Thoracic aorta (tissue), 2 donors: ENCODE measurements at regions not wholly inside any gene's neighbourhood (a gene's known extent, or its start where the extent isn't known, plus 50 kb on each side); places are given as distances from the start of the nearest gene placed in this dataset.

Experiments
- ATAC-seq: fragments of 150-250 bp; one replicate; pipeline ENCODE4 v1.8.0; 2017; ENCODE audit warnings: low read depth; ENCODE audit not compliant: insufficient number of reproducible peaks, low FRiP score
- DNase-seq: peaks from one replicate; pipeline ENCODE4 v3.0.0-alpha.2; 2020; ENCODE audit warnings: low spot score
- H3K27ac ChIP-seq, 2 donors: fragments of 200-600 bp; sonication (generic); 1 replicate in 1 of 2; 2 replicates in 1 of 2; pipeline ENCODE4 v1.5.1; 2016; ENCODE audit warnings: mild to moderate bottlenecking in 2 of 2, moderate library complexity in 2 of 2
- H3K27me3 ChIP-seq: fragments of 200-600 bp; sonication (generic); replicated peaks from 2 replicates; pipeline ENCODE4 v1.6.0; 2016; ENCODE audit warnings: mild to moderate bottlenecking; ENCODE audit not compliant: insufficient read depth
- H3K36me3 ChIP-seq: fragments of 200-600 bp; sonication (generic); one replicate; pipeline ENCODE4 v1.5.1; 2016
- H3K4me1 ChIP-seq, 2 donors: fragments of 200-600 bp; sonication (generic); 1 replicate in 1 of 2; 2 replicates in 1 of 2; pipeline versions ENCODE4 v1.5.1 to v1.6.0; 2016; ENCODE audit warnings: low read depth in 2 of 2, mild to moderate bottlenecking in 1 of 2; ENCODE audit not compliant: control insufficient read depth in 1 of 2
- H3K4me3 ChIP-seq: fragments of 200-600 bp; sonication (generic); 2 replicates; pipeline ENCODE4 v1.5.1; 2016; ENCODE audit warnings: mild to moderate bottlenecking
- H3K9me3 ChIP-seq: fragments of 200-600 bp; sonication (generic); 2 replicates; pipeline ENCODE4 v1.5.1; 2016
- TF ChIP-seq, protein P1 (sequence below): fragments of 200-600 bp; sonication (generic); IDR thresholded peaks from one replicate; pipeline ENCODE4 v1.5.1; 2019; ENCODE audit warnings: antibody characterized with exemption

DNA sequence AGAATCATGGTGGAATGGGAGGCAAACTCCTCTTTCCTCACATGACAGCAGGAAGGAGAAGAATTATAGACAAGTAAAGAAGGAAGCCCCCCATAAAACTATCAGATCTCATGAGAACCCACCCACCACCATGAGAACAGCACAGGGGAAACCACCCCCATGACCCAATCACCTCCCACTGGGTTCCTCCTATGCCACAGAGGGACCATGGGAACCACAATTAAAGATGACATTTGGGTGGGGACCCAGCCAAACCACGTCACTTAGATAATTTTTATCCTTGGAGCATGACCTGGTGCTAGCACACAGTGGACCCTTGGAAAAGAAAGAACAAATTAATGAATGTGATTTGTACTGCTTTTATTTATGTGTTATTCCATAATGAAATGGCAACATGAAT lies 188.6 kb upstream of the NCKAP5 start:
- Histone ChIP-seq H3K4me3 (no peak overlapping the region), H3K4me1 (peaks cover 5 to 17% of the 10 kb centered on the region in 2 donors), H3K27me3 (no peaks in the 10 kb centered on the region), H3K27ac (no peak overlapping the region), H3K9me3 (no peaks in the 10 kb centered on the region), H3K36me3 (no peaks in the 10 kb centered on the region)
- DNase-seq (no peak), ATAC-seq (no peak)
- TF ChIP-seq, protein P1, sequence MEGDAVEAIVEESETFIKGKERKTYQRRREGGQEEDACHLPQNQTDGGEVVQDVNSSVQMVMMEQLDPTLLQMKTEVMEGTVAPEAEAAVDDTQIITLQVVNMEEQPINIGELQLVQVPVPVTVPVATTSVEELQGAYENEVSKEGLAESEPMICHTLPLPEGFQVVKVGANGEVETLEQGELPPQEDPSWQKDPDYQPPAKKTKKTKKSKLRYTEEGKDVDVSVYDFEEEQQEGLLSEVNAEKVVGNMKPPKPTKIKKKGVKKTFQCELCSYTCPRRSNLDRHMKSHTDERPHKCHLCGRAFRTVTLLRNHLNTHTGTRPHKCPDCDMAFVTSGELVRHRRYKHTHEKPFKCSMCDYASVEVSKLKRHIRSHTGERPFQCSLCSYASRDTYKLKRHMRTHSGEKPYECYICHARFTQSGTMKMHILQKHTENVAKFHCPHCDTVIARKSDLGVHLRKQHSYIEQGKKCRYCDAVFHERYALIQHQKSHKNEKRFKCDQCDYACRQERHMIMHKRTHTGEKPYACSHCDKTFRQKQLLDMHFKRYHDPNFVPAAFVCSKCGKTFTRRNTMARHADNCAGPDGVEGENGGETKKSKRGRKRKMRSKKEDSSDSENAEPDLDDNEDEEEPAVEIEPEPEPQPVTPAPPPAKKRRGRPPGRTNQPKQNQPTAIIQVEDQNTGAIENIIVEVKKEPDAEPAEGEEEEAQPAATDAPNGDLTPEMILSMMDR = no peak

DNA sequence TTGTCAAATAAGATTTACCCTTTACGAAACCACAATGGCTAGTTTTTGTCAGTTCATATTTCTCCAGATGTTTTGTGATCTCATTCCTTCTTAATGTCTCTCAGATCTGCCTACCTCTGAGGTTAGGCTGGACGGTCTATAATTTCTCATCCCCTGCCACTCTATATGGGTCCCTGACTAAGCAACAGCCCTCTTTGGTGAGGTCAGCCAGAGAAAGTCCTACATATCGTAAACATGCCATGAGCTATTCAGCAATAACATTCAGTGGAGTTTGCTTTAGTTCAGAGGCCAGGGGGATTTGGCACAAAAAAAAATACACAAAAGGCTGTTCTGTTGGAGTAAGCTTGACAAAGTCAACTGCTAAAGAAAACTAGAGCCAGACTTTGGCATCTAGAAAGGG lies 192.1 kb upstream of the NCKAP5 start:
- Histone ChIP-seq H3K9me3 (no peaks in the 10 kb centered on the region), H3K4me1 (peaks cover under 1 to 12% of the 10 kb centered on the region in 2 donors), H3K27me3 (no peaks in the 10 kb centered on the region), H3K27ac (no peak overlapping the region), H3K36me3 (no peaks in the 10 kb centered on the region), H3K4me3 (no peak overlapping the region)
- TF ChIP-seq, protein P1 = no peak
- ATAC-seq (no peak), DNase-seq (no peak)

DNA sequence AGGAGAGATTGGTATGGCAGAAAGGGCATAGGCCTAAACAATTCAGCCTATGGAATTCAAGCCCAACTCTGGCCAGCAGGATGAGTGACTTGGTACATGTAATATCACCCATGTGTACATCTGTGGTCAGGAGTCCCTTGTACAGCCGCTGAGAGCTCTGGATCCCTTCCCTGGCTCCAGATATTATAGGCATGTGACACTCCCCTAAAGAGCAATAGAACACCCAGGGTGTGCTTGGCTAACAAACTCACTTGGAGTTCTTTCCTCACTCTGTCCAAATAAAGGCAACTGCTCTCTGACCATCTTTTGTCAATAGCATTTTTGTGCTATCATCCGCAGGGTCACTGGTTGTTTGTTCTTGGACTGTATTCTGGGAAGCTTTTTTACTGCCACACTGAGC lies 197.4 kb upstream of the NCKAP5 start:
- DNase-seq (no peak), ATAC-seq (no peak)
- peaks cover 0 to 4% of the 10 kb centered on the region in 2 donors for H3K4me1 ChIP-seq
- H3K27ac ChIP-seq = no peak overlapping the region
- TF ChIP-seq, protein P1 = no peak
- H3K27me3 ChIP-seq = no peaks in the 10 kb centered on the region
- H3K36me3 ChIP-seq = no peaks in the 10 kb centered on the region
- H3K9me3 ChIP-seq = no peaks in the 10 kb centered on the region
- no peak overlapping the region for H3K4me3 ChIP-seq

DNA sequence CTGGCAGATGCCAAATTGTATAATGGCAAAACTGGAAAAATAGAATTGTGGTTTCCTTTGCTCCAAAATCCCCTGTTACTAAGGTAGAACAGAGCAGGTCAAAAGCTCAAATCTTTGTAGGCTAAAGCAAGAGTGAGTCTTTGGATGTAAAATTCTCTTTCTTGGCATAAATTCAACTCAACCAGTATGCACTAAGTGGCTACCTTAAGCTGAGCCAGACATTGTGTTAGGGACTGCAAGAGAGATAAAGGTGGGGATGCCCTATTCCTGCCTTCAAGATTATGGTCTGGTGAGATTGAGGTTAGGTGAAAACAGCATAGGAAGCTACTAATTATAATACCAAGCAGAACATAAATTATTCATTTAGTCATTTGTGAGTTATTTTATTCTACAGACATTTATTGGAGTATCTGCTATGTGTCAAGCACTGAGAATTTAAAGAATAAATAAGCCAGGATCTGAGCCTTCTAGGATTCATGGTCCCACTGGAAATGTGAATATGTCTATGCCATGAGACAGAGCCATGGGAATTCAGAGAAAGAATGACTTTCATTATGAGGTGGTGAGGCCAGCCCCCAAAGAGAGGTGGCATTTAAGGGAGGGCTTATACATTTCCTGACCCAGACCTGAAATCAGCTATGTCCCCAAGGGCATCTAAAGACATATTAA lies 198.0 kb upstream of the NCKAP5 start:
- Histone ChIP-seq H3K9me3 (no peaks in the 10 kb centered on the region), H3K27me3 (no peaks in the 10 kb centered on the region), H3K4me1 (peaks cover 0 to 4% of the 10 kb centered on the region in 2 donors), H3K27ac (no peak overlapping the region), H3K4me3 (no peak overlapping the region), H3K36me3 (no peaks in the 10 kb centered on the region)
- DNase-seq = no peak
- TF ChIP-seq, protein P1 = no peak
- ATAC-seq = no peak

DNA sequence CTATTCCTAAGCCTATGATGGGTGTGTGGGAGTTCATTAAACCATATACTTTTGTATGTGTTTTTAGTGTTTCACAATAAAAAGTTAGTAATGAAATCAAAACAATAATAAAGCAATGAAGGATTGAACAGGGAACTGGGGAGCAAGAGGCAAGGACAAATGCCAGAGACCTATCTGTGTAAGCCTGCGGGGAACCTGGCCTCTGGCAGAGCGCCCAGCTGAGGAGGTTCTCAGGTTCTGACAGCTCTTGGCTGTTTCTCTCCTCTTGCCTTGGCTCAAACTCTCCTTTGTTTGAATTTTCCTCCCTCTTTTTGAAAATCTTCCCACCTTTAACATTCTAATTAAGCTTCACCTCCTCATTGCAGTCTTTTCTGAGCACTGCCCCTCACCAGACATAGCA lies 200.0 kb upstream of the NCKAP5 start:
- DNase-seq = no peak
- TF ChIP-seq, protein P1 = no peak

More for the DNA sequence above, 200.0 kb upstream of the NCKAP5 start:
- Histone ChIP-seq H3K27ac (no peak overlapping the region), H3K36me3 (no peaks in the 10 kb centered on the region), H3K27me3 (no peaks in the 10 kb centered on the region), H3K4me3 (no peak overlapping the region), H3K4me1 (peaks cover 0 to 4% of the 10 kb centered on the region in 2 donors), H3K9me3 (no peaks in the 10 kb centered on the region)
- no peak for ATAC-seq
